ENCODE measurements at regions not wholly inside any gene's neighbourhood (a gene's known extent, or its start where the extent isn't known, plus 50 kb on each side); places are given as distances from the start of the nearest gene placed in this dataset.

DNA sequence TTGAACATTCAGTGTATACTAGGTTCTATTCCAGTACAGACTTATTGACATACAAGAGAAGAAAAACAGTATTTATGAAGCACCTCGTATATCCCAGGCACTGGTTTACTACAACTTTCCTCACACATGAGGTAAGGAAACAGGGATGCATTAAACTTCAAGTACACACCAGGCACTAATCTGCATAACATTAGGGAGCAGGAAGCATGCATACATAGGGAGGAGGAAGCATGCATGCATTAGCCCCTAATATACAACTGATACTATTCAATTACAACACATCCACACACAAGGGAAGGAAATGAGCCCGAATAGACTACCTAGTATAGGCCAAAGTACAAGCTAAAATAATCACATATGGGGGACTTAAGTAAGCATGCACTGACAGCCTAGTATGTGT, 525.3 kb downstream of the SUCLG1 start:
- H3K4me3 ChIP-seq (ENCODE audit: low read depth, low read length), result no peak overlapping the region
- no peak for TF ChIP-seq CTCF (IDR thresholded peaks at IDR 0.05; ENCODE audit: low read depth, low read length, missing control alignments)
- DNase-seq (ENCODE audit: low read depth), result no peak

GRCh38 chr2:83923531-83923930, 535.5 kb downstream of the SUCLG1 start:
- no peak for DNase-seq (ENCODE audit: low read depth)
- H3K4me3 ChIP-seq (ENCODE audit: low read depth, low read length), result no peak overlapping the region
- no peak for TF ChIP-seq CTCF (IDR thresholded peaks at IDR 0.05; ENCODE audit: low read depth, low read length, missing control alignments)

DNA sequence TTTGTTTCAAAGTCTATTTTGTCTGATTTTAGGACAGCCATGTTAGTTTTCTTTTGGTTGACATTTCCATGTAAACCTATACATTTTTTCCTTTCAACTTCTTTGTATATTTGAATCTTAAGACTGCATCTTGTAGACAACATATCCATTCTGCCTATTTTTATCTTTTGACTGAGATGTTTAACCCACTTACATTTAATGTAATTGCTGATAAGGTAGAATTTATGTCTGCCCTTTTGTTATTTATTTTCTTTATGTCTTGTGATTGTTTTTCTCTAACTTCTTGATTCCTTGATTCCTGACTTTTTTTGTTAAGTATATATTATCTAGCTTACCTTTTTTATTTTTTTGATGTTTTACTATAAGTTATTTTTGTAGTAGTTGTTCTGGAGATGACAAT, 542.5 kb downstream of the SUCLG1 start:
- TF ChIP-seq CTCF (IDR thresholded peaks at IDR 0.05; ENCODE audit: low read depth, low read length, missing control alignments), result no peak
- no peak overlapping the region for H3K4me3 ChIP-seq (ENCODE audit: low read depth, low read length)
- DNase-seq (ENCODE audit: low read depth), result no peak

GRCh38 chr2:83915381-83915780, 543.7 kb downstream of the SUCLG1 start:
- no peak overlapping the region for H3K4me3 ChIP-seq (ENCODE audit: low read depth, low read length)
- no peak for DNase-seq (ENCODE audit: low read depth)
- no peak for TF ChIP-seq CTCF (IDR thresholded peaks at IDR 0.05; ENCODE audit: low read depth, low read length, missing control alignments)

- H3K4me3 ChIP-seq (ENCODE audit: low read depth, low read length), result no peak overlapping the region
- no peak for TF ChIP-seq CTCF (IDR thresholded peaks at IDR 0.05; ENCODE audit: low read depth, low read length, missing control alignments)
- no peak for DNase-seq (ENCODE audit: low read depth)
These were observed 550.3 kb downstream of the SUCLG1 start for GRCh38 chr2:83908750-83909149.

DNA sequence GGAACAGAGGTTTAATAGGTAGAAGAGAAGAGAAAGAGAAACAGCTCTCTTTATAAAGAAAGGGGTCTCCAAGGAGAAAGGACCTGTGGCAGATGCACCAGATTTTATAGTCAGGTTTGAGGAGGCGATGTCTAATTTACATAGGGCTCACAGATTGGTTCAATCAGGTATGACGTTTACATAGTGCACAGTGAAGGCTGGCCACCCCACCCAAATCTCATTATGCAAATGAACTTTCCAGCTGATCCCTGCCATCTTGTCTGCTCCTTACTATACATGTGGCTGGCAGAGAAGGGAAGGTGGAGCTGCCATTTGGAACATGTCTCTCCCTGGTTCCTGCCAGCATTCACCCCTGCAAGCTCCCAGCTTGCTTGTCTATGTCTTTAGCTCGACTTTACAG, 557.8 kb downstream of the SUCLG1 start:
- TF ChIP-seq CTCF (IDR thresholded peaks at IDR 0.05; ENCODE audit: low read depth, low read length, missing control alignments), result no peak
- no peak overlapping the region for H3K4me3 ChIP-seq (ENCODE audit: low read depth, low read length)
- DNase-seq (ENCODE audit: low read depth), result no peak

DNA sequence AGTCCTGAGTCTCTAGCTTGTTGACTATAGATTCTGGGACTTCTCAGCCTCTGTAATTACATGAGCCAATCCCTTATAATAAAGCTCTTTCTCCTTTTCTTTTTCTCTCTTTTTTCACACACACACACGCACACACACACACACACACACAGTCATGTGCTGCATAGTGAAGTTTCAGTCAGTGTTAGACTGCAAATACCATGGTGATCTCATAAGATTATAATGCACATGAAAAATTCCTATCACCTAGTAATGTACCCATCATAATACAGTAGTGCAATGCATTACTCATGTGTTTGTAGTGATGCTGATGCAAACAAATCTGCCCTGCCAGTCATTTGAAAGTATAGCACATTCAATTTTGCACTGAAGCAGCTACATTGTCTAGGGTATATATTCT, 558.2 kb downstream of the SUCLG1 start:
- TF ChIP-seq CTCF (IDR thresholded peaks at IDR 0.05; ENCODE audit: low read depth, low read length, missing control alignments), result no peak
- no peak for DNase-seq (ENCODE audit: low read depth)
- H3K4me3 ChIP-seq (ENCODE audit: low read depth, low read length), result no peak overlapping the region
